HG02610 (cell line): ENCODE measurements at regions not wholly inside any gene's neighbourhood (a gene's known extent, or its start where the extent isn't known, plus 50 kb on each side); places are given as distances from the start of the nearest gene placed in this dataset.

Experiments
- ATAC-seq: cut with Tn5 transposase; IDR thresholded peaks from one replicate; pipeline ENCODE4 v1.9.1; 2021; ENCODE audit warnings: mild to moderate bottlenecking, moderate library complexity; ENCODE audit not compliant: unreplicated experiment

DNA sequence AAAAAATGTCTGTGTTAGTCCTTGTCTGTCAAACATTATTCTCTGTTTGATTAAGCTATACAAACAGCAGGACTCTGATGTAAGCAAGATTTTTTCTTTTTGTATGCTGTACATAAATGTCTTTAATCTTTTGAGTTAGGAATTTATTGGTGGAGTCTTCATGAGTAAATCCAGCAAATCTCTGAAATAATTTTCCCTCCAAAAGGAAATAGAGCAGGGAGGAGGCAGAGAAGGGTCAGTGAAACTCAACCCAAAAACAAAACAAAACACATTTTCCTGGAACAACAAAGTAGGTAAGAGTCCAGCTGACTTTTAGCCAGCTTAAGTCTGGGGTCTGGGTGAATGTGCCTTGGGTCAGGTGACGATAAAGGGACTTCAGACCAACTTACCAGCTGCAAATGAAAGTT, 113.7 kb downstream of the FOXA2 start:
- ATAC-seq, result no peak

DNA sequence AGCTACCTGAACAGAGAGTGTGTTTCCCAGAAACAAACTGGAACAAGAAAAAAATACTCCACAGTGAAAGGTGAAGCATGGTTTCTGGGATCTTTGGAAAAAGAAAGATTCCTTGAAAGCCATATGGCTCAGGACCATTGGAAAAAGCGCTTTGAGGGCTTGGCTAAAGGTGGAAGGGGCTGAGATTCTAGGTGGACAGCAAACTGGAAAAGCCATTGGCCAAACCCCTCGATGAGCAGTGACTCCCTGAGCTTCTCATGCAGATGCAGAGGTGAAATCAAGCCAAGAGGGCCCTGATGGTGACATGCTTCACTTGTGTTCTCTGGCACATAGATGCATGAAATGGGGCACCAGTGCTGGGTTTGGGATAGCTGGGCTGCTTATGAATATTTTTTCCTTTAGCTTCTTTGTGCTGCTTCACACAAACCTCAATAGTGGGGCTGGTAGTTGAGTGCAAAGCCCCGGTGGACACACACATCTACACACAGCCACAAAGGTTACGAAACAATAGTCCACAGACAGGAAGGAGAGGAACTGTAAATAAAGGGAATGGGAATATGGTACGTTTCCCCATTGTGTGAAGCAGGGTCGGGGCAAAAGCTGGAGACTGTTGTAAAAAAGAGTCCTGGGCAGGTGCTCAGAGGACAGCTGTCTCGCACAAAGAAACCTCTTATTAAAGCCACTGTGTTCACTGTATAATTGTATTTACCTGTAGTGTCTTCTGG, 117.8 kb downstream of the FOXA2 start:
- ATAC-seq, result no peak

DNA sequence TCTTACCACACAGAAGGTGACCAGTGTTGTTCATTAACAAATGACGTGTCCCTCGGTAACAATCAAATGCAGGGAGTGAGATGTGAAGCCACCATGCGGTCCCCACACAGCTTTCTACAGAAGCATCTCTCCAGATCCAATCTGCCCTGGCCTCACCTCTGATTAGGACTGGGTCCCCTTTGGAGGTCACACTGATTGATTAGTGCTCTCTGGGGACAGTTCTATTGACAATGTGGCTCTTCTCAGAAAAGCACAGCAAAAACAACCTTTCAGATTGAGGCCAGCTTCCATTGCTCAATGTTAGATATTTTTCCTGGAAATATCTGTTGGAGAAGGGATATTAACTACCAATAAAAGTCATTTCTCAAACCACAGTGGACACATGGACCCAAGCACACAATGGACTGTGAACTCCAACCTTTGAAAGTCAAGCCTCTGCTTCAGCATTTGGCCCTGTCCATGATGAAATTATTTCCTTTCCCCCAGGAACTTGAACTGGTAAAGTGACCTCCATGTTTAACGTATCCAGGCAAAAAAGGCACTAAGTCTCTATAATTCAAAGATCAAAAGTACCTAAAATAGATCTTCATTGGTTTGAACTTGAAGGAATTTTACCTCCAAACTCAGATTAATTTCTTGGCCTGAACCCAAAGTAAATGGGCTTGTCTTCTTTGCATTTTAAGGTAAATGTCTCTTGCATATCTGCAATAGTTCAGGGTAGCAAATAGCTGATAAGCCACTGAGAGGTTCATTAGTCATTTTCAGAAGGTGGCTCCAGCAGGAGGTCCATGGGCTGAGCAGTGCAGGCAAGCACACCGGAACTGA, 118.5 kb downstream of the FOXA2 start:
- ATAC-seq, result no peak

DNA sequence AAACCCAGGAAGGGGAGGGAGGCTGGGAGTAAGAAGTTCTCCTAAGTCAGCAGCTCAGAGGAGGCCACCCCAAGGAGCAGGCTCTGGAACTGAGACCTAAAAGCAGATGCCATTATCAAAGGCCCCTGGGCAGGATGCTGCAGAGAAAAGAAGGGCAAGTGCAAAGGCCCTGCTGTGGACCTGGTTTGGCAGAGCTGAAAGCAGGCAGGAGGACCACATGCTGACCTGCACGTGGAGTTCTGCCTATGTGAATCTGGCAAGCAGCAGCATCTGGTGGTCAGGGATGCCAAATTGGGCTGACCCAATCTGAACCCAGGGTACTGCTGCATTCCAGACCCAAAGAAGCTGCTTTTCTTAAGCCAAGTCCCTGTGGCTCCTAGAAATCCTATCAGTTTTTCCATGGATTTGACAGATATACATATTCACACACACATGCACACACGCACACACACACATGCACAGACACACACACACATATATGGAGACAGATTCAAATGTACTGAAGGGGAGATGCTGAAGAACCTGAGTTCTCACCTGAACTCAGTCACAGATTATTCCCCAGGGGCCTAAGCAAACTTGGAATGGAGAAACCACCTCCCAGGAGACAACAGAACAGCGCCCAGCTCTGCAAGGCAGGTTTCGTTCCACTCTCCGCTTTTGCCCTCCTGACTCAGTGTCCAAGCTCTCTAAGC, 119.9 kb downstream of the FOXA2 start:
- no peak for ATAC-seq

GRCh38 chr20:22462975-22463914, 121.1 kb downstream of the FOXA2 start:
- no peak for ATAC-seq

DNA sequence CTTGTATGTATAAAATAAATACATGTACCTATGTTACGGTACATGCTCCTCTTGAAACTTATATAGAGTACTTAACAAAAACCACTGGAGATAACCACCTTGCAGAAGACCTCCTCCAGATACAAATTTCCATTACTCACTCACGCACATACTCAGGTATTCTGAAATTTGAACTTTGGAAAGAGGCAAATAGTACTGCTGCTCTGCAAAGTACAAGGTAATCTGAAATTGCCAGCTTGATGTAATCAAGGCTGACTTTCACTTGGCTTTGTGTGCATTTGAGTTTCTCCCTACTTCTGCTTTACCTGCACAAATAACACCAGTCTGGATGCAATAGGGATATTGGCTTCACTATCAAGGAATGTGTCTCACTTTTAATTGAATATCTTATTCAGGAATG, 123.6 kb downstream of the FOXA2 start:
- ATAC-seq, result no peak

GRCh38 chr20:22460231-22460630, 124.1 kb downstream of the FOXA2 start:
- no peak for ATAC-seq

GRCh38 chr20:22459754-22460153, 124.6 kb downstream of the FOXA2 start:
- no peak for ATAC-seq

DNA sequence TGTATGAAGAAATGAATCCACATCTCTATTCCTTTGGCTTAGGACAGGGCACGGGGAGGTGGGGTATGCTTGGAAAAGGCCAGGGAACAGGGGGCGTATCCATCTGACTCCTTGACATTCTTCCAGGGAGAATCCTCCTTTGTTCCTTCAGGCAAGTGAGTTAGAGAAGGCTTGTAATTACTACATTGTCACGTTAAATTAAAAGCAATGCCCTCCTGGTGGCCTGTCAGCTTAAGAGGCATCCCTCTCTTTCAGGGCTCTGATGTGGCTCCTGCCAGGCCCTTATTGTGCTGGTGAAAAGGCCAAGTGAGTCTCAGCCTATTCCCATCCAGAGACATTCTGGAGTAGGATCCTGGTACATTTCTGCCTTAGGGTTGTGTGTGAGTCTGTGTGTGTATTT, 128.3 kb downstream of the FOXA2 start:
- no peak for ATAC-seq

DNA sequence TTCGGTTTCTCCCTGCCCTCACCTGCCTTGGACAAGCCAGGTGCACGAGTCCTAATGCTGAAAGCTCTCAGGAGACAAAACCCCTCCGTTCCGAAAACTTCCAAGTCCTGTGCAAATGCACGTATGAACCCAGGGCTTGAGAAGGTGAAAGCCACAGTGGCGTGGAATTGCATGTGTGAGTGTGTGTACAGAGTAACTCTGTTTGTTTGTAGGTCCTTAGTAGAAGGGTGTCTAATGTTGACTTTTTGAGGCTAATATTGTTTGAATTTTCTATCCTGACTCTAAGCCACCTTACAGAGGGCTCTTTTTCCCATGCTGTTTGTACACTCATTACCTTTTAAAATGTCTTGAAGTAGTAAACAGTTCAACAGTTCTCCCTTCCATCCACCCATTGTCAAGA, 129.1 kb downstream of the FOXA2 start:
- ATAC-seq, result no peak

GRCh38 chr20:22453244-22454080, 130.9 kb downstream of the FOXA2 start:
- no peak for ATAC-seq

DNA sequence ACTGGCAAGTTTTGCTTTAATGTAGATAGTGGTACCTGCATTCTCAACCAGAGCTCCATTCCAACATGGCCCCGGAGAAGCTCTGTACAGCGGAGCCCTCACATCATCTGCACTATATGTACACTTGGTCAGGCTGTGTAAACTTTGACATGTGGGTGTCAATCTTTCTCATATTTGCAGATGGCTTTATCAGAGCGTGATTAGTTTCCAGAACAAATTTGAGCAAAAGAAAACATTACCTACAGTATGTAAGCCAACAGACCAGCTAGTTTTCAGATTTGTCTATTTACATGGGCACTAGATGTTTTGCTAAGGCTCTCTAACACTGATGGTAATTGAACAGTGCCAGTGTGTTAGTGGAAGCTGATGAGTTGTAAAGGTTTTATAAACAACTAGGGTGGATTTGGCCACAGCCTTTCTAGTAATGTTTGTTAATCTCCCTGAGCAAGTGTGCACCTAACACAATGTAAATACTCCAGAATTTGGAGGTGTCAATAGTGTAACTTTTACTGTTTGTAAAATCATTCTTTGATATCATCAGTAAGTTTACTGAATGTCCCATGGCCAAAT, 131.8 kb downstream of the FOXA2 start:
- no peak for ATAC-seq

DNA sequence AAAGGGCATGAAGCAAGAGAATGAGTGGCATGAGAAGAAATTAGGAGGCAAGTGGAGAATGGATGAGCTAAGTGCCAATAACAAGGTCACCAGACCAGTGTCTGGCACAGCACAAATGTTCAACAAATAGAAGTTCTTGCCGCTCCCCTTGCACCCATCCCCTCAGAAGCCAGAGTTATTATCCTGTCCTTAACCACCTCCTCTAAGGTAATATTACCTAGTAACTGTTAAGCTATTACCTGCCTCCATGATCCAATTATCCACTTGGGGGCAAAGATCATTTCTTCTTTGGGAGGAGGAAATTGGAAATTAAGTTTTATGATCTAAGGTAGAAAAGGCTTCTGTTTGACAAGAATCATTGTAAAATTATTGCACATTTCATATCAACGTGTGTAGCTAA, 133.8 kb downstream of the FOXA2 start:
- ATAC-seq, result no peak

DNA sequence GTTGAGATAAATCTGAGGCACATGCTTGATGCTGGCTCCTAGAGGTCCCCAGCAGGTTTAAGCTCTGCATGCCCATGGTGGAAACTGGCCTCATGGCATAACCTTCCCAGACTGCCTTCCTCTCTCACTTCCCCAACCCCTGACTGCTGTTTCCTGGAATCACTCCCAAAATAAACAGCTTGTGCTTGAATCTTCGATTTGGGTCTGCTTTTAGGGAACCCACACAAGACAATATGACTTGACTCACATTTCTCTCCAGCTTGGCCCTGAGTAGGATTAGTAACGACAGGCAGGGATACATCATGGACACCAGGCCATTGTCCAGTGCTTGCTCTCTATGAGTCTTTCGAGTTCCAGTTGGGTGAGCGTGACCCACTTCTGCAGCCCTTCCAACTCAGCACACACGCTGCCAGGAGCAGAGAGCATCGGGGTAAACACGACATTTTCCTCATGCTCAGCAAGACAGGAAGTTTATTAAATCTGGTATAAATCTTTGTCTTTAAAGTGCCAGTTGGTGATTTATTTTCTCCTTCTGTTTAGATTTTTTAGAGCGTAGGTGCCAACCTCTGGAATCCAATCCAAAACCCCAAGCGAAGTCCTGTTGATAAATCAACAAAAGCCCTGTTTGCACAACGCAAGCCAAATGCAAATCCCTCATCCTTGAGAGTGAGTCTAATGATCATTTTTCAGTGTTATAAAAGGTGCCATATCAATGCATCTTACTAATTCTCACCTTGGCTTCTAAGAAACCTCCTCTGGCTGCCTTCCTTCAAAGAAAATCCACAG, 135.0 kb downstream of the FOXA2 start:
- ATAC-seq, result no peak

- no peak for ATAC-seq
Measured at GRCh38 chr20:22447447-22447778, 137.0 kb downstream of the FOXA2 start.

DNA sequence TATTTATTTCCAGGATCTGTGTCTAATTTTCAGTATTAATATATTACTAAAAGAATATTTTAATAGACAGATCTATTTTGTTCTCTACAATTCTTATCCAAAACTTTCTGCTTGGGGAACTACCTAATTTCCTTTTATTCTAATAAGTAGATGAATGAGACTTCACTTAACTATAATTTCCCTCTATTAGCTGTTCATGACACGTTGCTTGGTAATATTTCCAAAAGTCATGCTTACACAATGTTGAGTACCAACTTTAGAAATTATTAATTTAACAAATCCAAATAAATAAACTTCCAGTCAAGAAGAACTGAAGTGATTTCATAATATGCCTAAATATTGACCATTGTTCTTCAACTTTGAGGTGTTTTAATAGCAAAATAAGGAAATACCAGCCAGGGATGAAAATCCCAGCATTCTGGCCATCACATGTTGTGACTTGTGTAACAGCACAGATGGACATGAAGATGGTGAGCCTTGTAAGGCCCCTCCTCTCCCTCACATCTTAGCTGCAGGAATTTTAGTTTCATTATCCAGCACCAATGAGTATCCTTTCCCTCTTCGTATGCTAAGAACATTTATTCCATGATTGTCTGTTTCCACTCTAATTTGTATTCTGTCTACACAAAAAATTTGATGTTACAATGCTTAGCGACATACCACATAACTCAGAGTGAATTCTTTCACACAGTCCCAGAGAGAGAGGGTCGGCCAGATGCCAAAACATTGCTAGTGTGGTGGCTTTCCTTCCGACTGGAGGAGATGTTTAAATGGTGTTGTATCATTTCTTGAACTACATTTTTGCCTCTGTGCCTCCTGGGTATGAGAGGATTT, 137.5 kb downstream of the FOXA2 start:
- ATAC-seq, result no peak

DNA sequence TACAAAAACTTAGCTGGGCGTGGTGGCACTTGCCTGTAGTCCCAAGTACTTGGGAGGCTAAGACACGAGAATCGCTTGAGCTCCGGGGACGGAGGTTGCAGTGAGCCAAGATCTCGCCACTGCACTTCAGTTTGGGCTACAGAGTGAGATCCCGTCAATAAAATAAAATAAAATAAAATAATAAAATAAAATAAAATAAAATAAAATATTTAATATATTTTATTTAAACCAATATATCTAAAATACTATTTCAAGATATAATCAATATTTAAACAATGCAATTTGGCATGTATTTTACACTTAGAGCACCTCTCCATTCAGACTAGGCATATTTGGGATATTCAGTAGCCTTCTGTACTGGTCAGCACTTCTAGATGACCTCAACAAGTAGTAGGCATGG, 142.1 kb downstream of the FOXA2 start:
- no peak for ATAC-seq

DNA sequence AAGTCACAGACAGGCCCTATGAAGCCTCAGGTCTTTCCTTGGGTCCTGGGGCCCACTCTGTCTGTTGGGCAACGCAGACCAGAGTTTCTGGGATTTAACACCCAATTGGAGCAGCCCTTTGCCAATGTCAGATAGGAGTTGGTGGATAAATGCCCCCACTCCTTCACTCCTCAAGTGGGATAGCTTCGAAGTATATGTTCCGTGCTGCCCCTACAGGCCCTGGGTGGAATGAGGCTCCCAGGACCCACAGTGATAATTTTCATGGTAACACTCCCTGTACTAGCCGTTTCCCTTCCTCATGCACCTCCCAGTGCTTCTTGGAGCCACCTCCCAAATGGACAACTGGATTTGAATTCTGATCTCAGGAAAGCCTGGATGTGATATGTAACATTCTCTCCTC, 145.4 kb downstream of the FOXA2 start:
- no peak for ATAC-seq
